Liver (tissue), 3 donors: ENCODE measurements at regions not wholly inside any gene's neighbourhood (a gene's known extent, or its start where the extent isn't known, plus 50 kb on each side); places are given as distances from the start of the nearest gene placed in this dataset.

Source experiments
- FOXA1 ChIP-seq: IDR thresholded peaks from 2 replicates; pipeline ENCODE4 v1.6.1; 2016; ENCODE audit warnings: antibody characterized with exemption
- GABPA ChIP-seq, 2 donors: IDR thresholded peaks in 1 of 2; conservative IDR thresholded peaks in 1 of 2; 2 replicates each; pipeline ENCODE4 v1.6.1; 2016; ENCODE audit warnings: antibody characterized with exemption in 2 of 2, mild to moderate bottlenecking in 1 of 2, moderate library complexity in 1 of 2
- HNF4G ChIP-seq: IDR thresholded peaks from 2 replicates; pipeline ENCODE4 v1.6.1; 2016; ENCODE audit warnings: antibody characterized with exemption
- JUND ChIP-seq, 2 donors: IDR thresholded peaks; 2 replicates each; pipeline ENCODE4 v1.6.1; 2016; ENCODE audit warnings: antibody characterized with exemption in 2 of 2
- MAX ChIP-seq: IDR thresholded peaks from 2 replicates; pipeline ENCODE4 v1.6.1; 2016; ENCODE audit warnings: antibody characterized with exemption
- NR2F2 ChIP-seq: IDR thresholded peaks from 2 replicates; pipeline ENCODE4 v1.6.1; 2016; ENCODE audit warnings: antibody characterized with exemption
- RAD21 ChIP-seq, 2 donors: IDR thresholded peaks; 2 replicates each; pipeline ENCODE4 v1.6.1; 2016; ENCODE audit warnings: antibody characterized with exemption in 2 of 2, mild to moderate bottlenecking in 2 of 2
- RXRA ChIP-seq, 2 donors: IDR thresholded peaks; 2 replicates each; pipeline ENCODE4 v1.6.1; 2017 to 2018; ENCODE audit warnings: antibody characterized with exemption in 2 of 2, mild to moderate bottlenecking in 1 of 2
- TAF1 ChIP-seq: conservative IDR thresholded peaks from 2 replicates; pipeline ENCODE4 v1.6.1; 2016; ENCODE audit warnings: antibody characterized with exemption, mild to moderate bottlenecking
- TF ChIP-seq, protein P1 (sequence below): fragments of 150-350 bp; IDR thresholded peaks from 2 replicates; pipeline ENCODE4 v1.5.1; 2017; ENCODE audit warnings: improper control_type of control experiment, low read depth, low read length; ENCODE audit not compliant: missing input control
- TF ChIP-seq, protein P2 (sequence below): IDR thresholded peaks from 2 replicates; pipeline ENCODE4 v1.6.1; 2016; ENCODE audit warnings: antibody characterized with exemption, mild to moderate bottlenecking
- donor health status: healthy.
- donor health status: healthy.

- TF ChIP-seq, protein P1, sequence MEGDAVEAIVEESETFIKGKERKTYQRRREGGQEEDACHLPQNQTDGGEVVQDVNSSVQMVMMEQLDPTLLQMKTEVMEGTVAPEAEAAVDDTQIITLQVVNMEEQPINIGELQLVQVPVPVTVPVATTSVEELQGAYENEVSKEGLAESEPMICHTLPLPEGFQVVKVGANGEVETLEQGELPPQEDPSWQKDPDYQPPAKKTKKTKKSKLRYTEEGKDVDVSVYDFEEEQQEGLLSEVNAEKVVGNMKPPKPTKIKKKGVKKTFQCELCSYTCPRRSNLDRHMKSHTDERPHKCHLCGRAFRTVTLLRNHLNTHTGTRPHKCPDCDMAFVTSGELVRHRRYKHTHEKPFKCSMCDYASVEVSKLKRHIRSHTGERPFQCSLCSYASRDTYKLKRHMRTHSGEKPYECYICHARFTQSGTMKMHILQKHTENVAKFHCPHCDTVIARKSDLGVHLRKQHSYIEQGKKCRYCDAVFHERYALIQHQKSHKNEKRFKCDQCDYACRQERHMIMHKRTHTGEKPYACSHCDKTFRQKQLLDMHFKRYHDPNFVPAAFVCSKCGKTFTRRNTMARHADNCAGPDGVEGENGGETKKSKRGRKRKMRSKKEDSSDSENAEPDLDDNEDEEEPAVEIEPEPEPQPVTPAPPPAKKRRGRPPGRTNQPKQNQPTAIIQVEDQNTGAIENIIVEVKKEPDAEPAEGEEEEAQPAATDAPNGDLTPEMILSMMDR, result no peak
- no peak for TF ChIP-seq JUND (IDR thresholded peaks at IDR 0.05)
- TF ChIP-seq FOXA1, result no peak
- TF ChIP-seq TAF1, result no peak
- TF ChIP-seq, protein P2, sequence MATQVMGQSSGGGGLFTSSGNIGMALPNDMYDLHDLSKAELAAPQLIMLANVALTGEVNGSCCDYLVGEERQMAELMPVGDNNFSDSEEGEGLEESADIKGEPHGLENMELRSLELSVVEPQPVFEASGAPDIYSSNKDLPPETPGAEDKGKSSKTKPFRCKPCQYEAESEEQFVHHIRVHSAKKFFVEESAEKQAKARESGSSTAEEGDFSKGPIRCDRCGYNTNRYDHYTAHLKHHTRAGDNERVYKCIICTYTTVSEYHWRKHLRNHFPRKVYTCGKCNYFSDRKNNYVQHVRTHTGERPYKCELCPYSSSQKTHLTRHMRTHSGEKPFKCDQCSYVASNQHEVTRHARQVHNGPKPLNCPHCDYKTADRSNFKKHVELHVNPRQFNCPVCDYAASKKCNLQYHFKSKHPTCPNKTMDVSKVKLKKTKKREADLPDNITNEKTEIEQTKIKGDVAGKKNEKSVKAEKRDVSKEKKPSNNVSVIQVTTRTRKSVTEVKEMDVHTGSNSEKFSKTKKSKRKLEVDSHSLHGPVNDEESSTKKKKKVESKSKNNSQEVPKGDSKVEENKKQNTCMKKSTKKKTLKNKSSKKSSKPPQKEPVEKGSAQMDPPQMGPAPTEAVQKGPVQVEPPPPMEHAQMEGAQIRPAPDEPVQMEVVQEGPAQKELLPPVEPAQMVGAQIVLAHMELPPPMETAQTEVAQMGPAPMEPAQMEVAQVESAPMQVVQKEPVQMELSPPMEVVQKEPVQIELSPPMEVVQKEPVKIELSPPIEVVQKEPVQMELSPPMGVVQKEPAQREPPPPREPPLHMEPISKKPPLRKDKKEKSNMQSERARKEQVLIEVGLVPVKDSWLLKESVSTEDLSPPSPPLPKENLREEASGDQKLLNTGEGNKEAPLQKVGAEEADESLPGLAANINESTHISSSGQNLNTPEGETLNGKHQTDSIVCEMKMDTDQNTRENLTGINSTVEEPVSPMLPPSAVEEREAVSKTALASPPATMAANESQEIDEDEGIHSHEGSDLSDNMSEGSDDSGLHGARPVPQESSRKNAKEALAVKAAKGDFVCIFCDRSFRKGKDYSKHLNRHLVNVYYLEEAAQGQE, result no peak
- no peak for TF ChIP-seq RXRA (IDR thresholded peaks at IDR 0.05)
- no peak for TF ChIP-seq GABPA (IDR thresholded peaks at IDR 0.05 in 1 of 2, conservative IDR thresholded peaks at IDR 0.05 in 1 of 2)
- TF ChIP-seq RAD21 (IDR thresholded peaks at IDR 0.05), result no peak
- TF ChIP-seq HNF4G, result no peak
- TF ChIP-seq NR2F2, result no peak
- no peak for TF ChIP-seq MAX
These were observed 912.9 kb downstream of the GRM8 start for GRCh38 chr7:126339813-126340212.
